Keratinocyte (primary cell): ENCODE measurements at regions not wholly inside any gene's neighbourhood (a gene's known extent, or its start where the extent isn't known, plus 50 kb on each side); places are given as distances from the start of the nearest gene placed in this dataset.

Experiments used
- CTCF ChIP-seq, 3 experiments: IDR thresholded peaks in 1 of 3; conservative IDR thresholded peaks in 1 of 3; optimal IDR thresholded peaks in 1 of 3; 2 replicates in 2 of 3; 3 replicates in 1 of 3; pipeline versions ENCODE3 to v1.5.1; 2011; ENCODE audit warnings: low read length in 3 of 3, mild to moderate bottlenecking in 3 of 3, moderate library complexity in 2 of 3, control low read depth in 1 of 3, inconsistent platforms in 1 of 3; ENCODE audit not compliant: insufficient read depth in 2 of 3; ENCODE audit errors: extremely low read depth in 1 of 3
- EZH2 ChIP-seq: IDR thresholded peaks from one replicate; pipeline ENCODE4 v1.6.1; 2012; ENCODE audit warnings: inconsistent platforms, mild to moderate bottlenecking, low read length, moderate library complexity

GRCh38 chr7:25312968-25313367, 84.7 kb upstream of the NPVF start:
- TF ChIP-seq CTCF (optimal IDR thresholded peaks at IDR 0.05 in 1 of 3, IDR thresholded peaks at IDR 0.05 in 1 of 3, conservative IDR thresholded peaks at IDR 0.05 in 1 of 3; ENCODE audit: extremely low read depth in 1 of 3, insufficient read depth in 2 of 3, low read length in 3 of 3) (no peak), EZH2 (no peak)
